ENCODE measurements at regions not wholly inside any gene's neighbourhood (a gene's known extent, or its start where the extent isn't known, plus 50 kb on each side); places are given as distances from the start of the nearest gene placed in this dataset.

- H3K4me3 ChIP-seq (ENCODE audit: low read length) = no peak overlapping the region
- no peaks in the 10 kb centered on the region for H3K4me1 ChIP-seq (ENCODE audit: control insufficient read depth, low read length)
- H3K4me2 ChIP-seq (ENCODE audit: low read length) = no peak overlapping the region
- H3K27me3 ChIP-seq (ENCODE audit: control insufficient read depth, low read length) = no peaks in the 10 kb centered on the region; the same call in none of the 2 replicates
- H3K79me2 ChIP-seq (ENCODE audit: control insufficient read depth, low read length) = no peaks in the 10 kb centered on the region
- H3K36me3 ChIP-seq (ENCODE audit: control insufficient read depth, low read length) = no peaks in the 10 kb centered on the region
- H3K9me2 ChIP-seq (replicated peaks; ENCODE audit: control insufficient read depth, low read length) = no peaks in the 10 kb centered on the region
- no peaks in the 10 kb centered on the region for H3K9me3 ChIP-seq (ENCODE audit: control insufficient read depth, insufficient read depth, low read length)
- H3F3A ChIP-seq (ENCODE audit: control insufficient read depth, insufficient read depth) = no peaks in the 10 kb centered on the region
- H3K27ac ChIP-seq (ENCODE audit: low read depth, low read length) = no peak overlapping the region
- no peak for TF ChIP-seq EZH2phosphoT487 (IDR thresholded peaks at IDR 0.05; ENCODE audit: borderline replicate concordance, low read length)
- TF ChIP-seq CTCF (IDR thresholded peaks at IDR 0.05; ENCODE audit: low read depth, low read length, poor library complexity, severe bottlenecking) = no peak
- H4K20me1 ChIP-seq (ENCODE audit: control insufficient read depth, insufficient read depth, low read depth, low read length) = no peaks in the 10 kb centered on the region
Measured at GRCh38 chr3:132232231-132232792, 84.9 kb upstream of the ACP3 start.

- no peaks in the 10 kb centered on the region for H3F3A ChIP-seq (ENCODE audit: control insufficient read depth, insufficient read depth)
- no peak overlapping the region for H3K27ac ChIP-seq (ENCODE audit: low read depth, low read length)
- H3K4me3 ChIP-seq (ENCODE audit: low read length) = no peak overlapping the region
- no peaks in the 10 kb centered on the region for H3K9me2 ChIP-seq (replicated peaks; ENCODE audit: control insufficient read depth, low read length)
- H4K20me1 ChIP-seq (ENCODE audit: control insufficient read depth, insufficient read depth, low read depth, low read length) = no peaks in the 10 kb centered on the region
- H3K27me3 ChIP-seq (ENCODE audit: control insufficient read depth, low read length) = peaks cover 9% of the 10 kb centered on the region; the same call in 1 of the 2 replicates
- H3K79me2 ChIP-seq (ENCODE audit: control insufficient read depth, low read length) = no peaks in the 10 kb centered on the region
- H3K4me2 ChIP-seq (ENCODE audit: low read length) = no peak overlapping the region
- H3K4me1 ChIP-seq (ENCODE audit: control insufficient read depth, low read length) = no peaks in the 10 kb centered on the region
- H3K9me3 ChIP-seq (ENCODE audit: control insufficient read depth, insufficient read depth, low read length) = no peaks in the 10 kb centered on the region
- H3K36me3 ChIP-seq (ENCODE audit: control insufficient read depth, low read length) = no peaks in the 10 kb centered on the region
- TF ChIP-seq CTCF (IDR thresholded peaks at IDR 0.05; ENCODE audit: low read depth, low read length, poor library complexity, severe bottlenecking) (no peak), EZH2phosphoT487 (IDR thresholded peaks at IDR 0.05; ENCODE audit: borderline replicate concordance, low read length) (no peak)
Measured at GRCh38 chr3:132236701-132237651, 80.2 kb upstream of the ACP3 start.

DNA sequence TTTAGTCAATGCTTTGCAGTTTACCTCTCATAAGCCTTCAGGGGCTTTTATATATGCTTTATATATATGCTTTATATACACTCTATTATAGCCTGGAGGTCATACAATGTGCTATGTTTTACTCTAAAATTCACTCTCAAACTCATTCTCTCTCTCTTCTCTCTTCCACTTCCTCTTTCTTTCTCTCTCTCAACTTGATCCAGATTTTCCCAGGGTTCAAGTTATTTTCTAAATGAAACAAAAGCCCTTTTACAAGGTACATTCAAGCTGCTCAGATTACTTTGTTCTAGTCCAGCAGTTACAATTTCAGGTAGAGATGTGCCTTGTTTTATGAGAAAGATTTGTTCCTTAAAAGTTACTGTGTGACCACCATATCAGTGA, 79.6 kb upstream of the ACP3 start:
- Histone ChIP-seq H3K27me3 (ENCODE audit: control insufficient read depth, low read length) (peaks cover 11% of the 10 kb centered on the region), H3F3A (ENCODE audit: control insufficient read depth, insufficient read depth) (no peaks in the 10 kb centered on the region), H3K4me3 (ENCODE audit: low read length) (no peak overlapping the region), H3K36me3 (ENCODE audit: control insufficient read depth, low read length) (no peaks in the 10 kb centered on the region), H3K4me1 (ENCODE audit: control insufficient read depth, low read length) (no peaks in the 10 kb centered on the region), H3K9me3 (ENCODE audit: control insufficient read depth, insufficient read depth, low read length) (no peaks in the 10 kb centered on the region), H3K4me2 (ENCODE audit: low read length) (no peak overlapping the region), H3K79me2 (ENCODE audit: control insufficient read depth, low read length) (no peaks in the 10 kb centered on the region), H3K27ac (ENCODE audit: low read depth, low read length) (no peak overlapping the region), H3K9me2 (replicated peaks; ENCODE audit: control insufficient read depth, low read length) (no peaks in the 10 kb centered on the region), H4K20me1 (ENCODE audit: control insufficient read depth, insufficient read depth, low read depth, low read length) (no peaks in the 10 kb centered on the region)
- TF ChIP-seq EZH2phosphoT487 (IDR thresholded peaks at IDR 0.05; ENCODE audit: borderline replicate concordance, low read length) (no peak), CTCF (IDR thresholded peaks at IDR 0.05; ENCODE audit: low read depth, low read length, poor library complexity, severe bottlenecking) (no peak)

Data from DOHH2 (cell line).